SK-N-MC (cell line): ENCODE measurements at regions not wholly inside any gene's neighbourhood (a gene's known extent, or its start where the extent isn't known, plus 50 kb on each side); places are given as distances from the start of the nearest gene placed in this dataset.

Source experiments
- EZH2 ChIP-seq: fragments of 200-600 bp; sonication (generic); IDR thresholded peaks from one replicate; pipeline ENCODE4 v1.6.1; 2017; ENCODE audit warnings: antibody characterized with exemption
- POLR2AphosphoS5 ChIP-seq: IDR thresholded peaks from 2 replicates; pipeline ENCODE4 v1.6.1; 2012; ENCODE audit warnings: mild to moderate bottlenecking, low read depth, low read length, borderline replicate concordance

DNA sequence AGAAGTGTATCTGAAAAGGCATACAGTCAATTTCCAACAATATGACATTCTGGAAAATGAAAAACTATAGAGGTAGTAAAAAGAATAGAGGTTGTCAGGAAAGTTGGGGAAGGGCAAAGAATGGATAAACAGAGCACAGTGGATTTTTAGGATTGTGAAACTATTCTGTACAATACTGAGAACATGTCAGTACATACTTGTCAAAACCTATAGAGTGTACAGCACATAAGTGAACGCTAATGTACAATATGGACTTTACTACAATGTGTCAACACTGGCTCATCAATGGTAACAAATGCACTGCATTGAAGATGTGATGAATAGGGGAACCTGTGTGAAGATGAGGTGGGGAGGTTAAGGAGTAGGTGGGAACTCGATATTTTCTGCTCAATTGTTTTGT, 483.0 kb upstream of the PFKP start:
- no peak for TF ChIP-seq POLR2AphosphoS5
- no peak for TF ChIP-seq EZH2
